ENCODE measurements at regions not wholly inside any gene's neighbourhood (a gene's known extent, or its start where the extent isn't known, plus 50 kb on each side); places are given as distances from the start of the nearest gene placed in this dataset.
"Not testable (repeated sequence)": the region's sequence is repeated elsewhere in the genome, so short reads cannot be mapped to it uniquely, and the experiment has no call there.

- DNase-seq (ENCODE audit: low spot score): not testable (repeated sequence)
Observed at GRCh38 chr17:45554479-45554878, 64.0 kb upstream of the PLEKHM1 start.

- not testable (repeated sequence) for DNase-seq (ENCODE audit: low spot score)
Observed at GRCh38 chr17:45558821-45559220, 68.3 kb upstream of the PLEKHM1 start.

- not testable (repeated sequence) for DNase-seq (ENCODE audit: low spot score)
Observed at GRCh38 chr17:45562868-45563267, 72.3 kb upstream of the PLEKHM1 start.

- not testable (repeated sequence) for DNase-seq (ENCODE audit: low spot score)
Observed at GRCh38 chr17:45563283-45563682, 72.8 kb upstream of the PLEKHM1 start.

GRCh38 chr17:45568275-45568674 lies 77.8 kb upstream of the PLEKHM1 start:
- not testable (repeated sequence) for DNase-seq (ENCODE audit: low spot score)

- DNase-seq (ENCODE audit: low spot score): not testable (repeated sequence)
Observed at GRCh38 chr17:45573326-45573725, 82.8 kb upstream of the PLEKHM1 start.

GRCh38 chr17:45573924-45574770 lies 83.6 kb upstream of the PLEKHM1 start:
- DNase-seq (ENCODE audit: low spot score): no peak

GRCh38 chr17:45575126-45575885 lies 84.8 kb upstream of the PLEKHM1 start:
- DNase-seq (ENCODE audit: low spot score): no peak

GRCh38 chr17:45576527-45577307 lies 86.2 kb upstream of the PLEKHM1 start:
- DNase-seq (ENCODE audit: low spot score): not testable (repeated sequence)

- DNase-seq (ENCODE audit: low spot score): no peak
Observed at GRCh38 chr17:45577571-45578279, 87.2 kb upstream of the PLEKHM1 start.

- no peak for DNase-seq (ENCODE audit: low spot score)
Observed at GRCh38 chr17:45578516-45579455, 88.3 kb upstream of the PLEKHM1 start.

- DNase-seq (ENCODE audit: low spot score): no peak
Observed at GRCh38 chr17:45579529-45580495, 89.3 kb upstream of the PLEKHM1 start.

GRCh38 chr17:45580924-45581323 lies 90.4 kb upstream of the PLEKHM1 start:
- DNase-seq (ENCODE audit: low spot score): no peak

GRCh38 chr17:45581860-45582259 lies 91.3 kb upstream of the PLEKHM1 start:
- DNase-seq (ENCODE audit: low spot score): no peak

- DNase-seq (ENCODE audit: low spot score): peak; percentile 50
Observed at GRCh38 chr17:45584092-45585036, 93.8 kb upstream of the PLEKHM1 start.

GRCh38 chr17:45585037-45585733 lies 94.7 kb upstream of the PLEKHM1 start:
- peak; percentile 48 for DNase-seq (ENCODE audit: low spot score)

Data from AG08395 (cell line).